ENCODE measurements at regions not wholly inside any gene's neighbourhood (a gene's known extent, or its start where the extent isn't known, plus 50 kb on each side); places are given as distances from the start of the nearest gene placed in this dataset.

DNA sequence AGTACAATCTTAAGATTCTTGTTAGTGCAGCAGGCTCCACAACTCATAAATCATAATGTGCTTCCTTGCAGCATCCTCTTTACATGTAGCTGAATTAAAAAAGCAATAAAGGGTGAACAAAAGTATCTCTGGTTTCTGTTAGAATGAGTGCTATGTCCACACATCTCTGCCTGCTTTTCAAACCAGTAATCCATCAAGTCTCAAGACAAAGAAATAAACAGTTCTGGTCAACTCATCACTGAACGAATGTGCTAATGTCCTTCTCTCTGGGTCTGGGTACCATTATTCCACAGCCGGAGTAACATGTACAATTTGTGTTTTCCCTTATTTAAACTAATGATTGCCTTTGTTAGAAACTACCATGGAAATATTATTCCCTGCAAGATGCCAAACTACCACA, 273.0 kb upstream of the USP15 start:
- DNase-seq, result no peak
- CTCF ChIA-PET, result no interaction called here
- Histone ChIP-seq H3K27ac (ENCODE audit: low read length) (no peak overlapping the region), H3K4me1 (ENCODE audit: control insufficient read depth in 1 of 2, extremely low read depth in 1 of 2, insufficient read depth in 2 of 2, low read length in 2 of 2) (no peaks in the 10 kb centered on the region), H3K36me3 (ENCODE audit: control insufficient read depth in 2 of 2, extremely low read depth in 1 of 2, insufficient read depth in 1 of 2, low read length in 1 of 2) (no peaks in the 10 kb centered on the region), H3K27me3 (replicated peaks in 1 of 2; ENCODE audit: control insufficient read depth in 2 of 2, extremely low read depth in 1 of 2, insufficient read depth in 2 of 2, low read length in 1 of 2) (no peaks in the 10 kb centered on the region), H3K4me3 (ENCODE audit: control insufficient read depth in 1 of 2, extremely low read depth in 1 of 2, low read length in 1 of 2) (no peak overlapping the region), H3K9me3 (no peaks in the 10 kb centered on the region)
- Mint-ChIP-seq H3K36me3 (no peaks in the 10 kb centered on the region), H3K9me3 (no peaks in the 10 kb centered on the region), H3K27ac (no peak overlapping the region), H3K27me3 (no peaks in the 10 kb centered on the region), H3K4me1 (no peaks in the 10 kb centered on the region), H3K4me3 (no peak overlapping the region)
- no peak for ATAC-seq (replicated peaks in 1 of 4)
- WGBS (ENCODE audit: insufficient coverage), result 92% methylated on average over 2 of the region's 2 CpGs
- POLR2A ChIA-PET, result no interaction called here

DNA sequence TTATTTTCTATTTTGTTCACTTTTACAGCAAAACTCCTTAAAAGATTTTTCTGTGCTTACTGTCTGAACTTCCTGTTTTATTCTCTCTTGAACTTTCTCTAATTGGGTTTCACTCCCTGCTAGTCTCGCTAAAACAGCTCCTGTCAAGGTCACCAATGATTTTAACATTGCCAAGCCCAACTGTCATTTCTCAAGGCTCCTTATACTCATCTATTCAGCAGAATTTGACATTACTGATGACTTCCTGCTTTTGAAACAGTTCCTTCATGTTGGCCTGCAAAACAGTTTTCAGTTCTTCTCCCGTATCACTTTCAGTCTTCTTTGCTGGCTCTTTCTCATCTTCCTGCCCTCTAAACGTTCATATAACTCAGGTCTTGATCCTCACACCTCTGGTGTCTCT, 268.5 kb upstream of the USP15 start:
- Mint-ChIP-seq H3K4me3 (no peak overlapping the region), H3K27me3 (no peaks in the 10 kb centered on the region), H3K27ac (no peak overlapping the region), H3K4me1 (no peaks in the 10 kb centered on the region), H3K36me3 (no peaks in the 10 kb centered on the region), H3K9me3 (no peaks in the 10 kb centered on the region)
- H3K4me3 ChIP-seq (ENCODE audit: control insufficient read depth in 1 of 2, extremely low read depth in 1 of 2, low read length in 1 of 2), result no peak overlapping the region
- no peaks in the 10 kb centered on the region for H3K4me1 ChIP-seq (ENCODE audit: control insufficient read depth in 1 of 2, extremely low read depth in 1 of 2, insufficient read depth in 2 of 2, low read length in 2 of 2)
- ChIA-PET POLR2A (interaction anchor here in 1 of 2 donors (0.8 kb wide), 1 partner anchor 23 kb away, joined by 4 read pairs; no protein-coding TSS in a partner anchor), CTCF (interaction anchor here in 1 of 2 donors (0.6 kb wide), 1 partner anchor 364 kb away, joined by 4 read pairs; no protein-coding TSS in a partner anchor)
- ATAC-seq (replicated peaks in 1 of 4), result no peak
- H3K27ac ChIP-seq (ENCODE audit: low read length), result no peak overlapping the region
- H3K9me3 ChIP-seq, result no peaks in the 10 kb centered on the region
- DNase-seq, result no peak
- WGBS (ENCODE audit: insufficient coverage), result 13% methylated on average over 3 of the region's 3 CpGs
- H3K27me3 ChIP-seq (replicated peaks in 1 of 2; ENCODE audit: control insufficient read depth in 2 of 2, extremely low read depth in 1 of 2, insufficient read depth in 2 of 2, low read length in 1 of 2), result no peaks in the 10 kb centered on the region
- no peaks in the 10 kb centered on the region for H3K36me3 ChIP-seq (ENCODE audit: control insufficient read depth in 2 of 2, extremely low read depth in 1 of 2, insufficient read depth in 1 of 2, low read length in 1 of 2)

DNA sequence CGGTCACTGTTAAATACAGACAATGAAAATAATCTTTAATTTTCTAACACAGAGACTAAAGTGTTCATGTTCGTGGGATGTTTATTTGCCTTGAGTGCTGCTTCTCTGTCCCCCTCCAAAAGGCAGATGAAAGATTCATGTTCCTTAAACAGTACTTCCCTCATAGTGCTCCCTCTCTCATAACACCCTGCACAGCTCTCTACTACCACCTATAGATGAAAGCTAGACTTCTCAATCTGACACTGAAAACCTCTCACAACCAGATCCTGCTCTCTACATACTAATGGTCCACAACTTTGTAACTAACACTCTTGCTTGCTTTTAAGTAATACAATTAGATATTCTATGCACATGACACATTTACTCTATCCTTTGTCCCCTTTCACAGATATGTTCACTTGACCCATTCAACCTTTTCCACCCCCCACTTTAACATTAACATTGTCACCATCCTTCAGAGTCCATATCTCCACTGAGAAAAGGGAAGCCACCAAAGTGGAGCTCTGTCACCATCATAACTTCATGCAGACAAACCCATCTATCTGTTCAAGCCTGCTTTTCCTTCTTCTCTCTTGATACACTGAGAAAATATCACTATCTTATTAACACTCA, 266.4 kb upstream of the USP15 start:
- DNase-seq, result peak in 1 of 35 experiments; percentile 18
- Mint-ChIP-seq H3K36me3 (no peaks in the 10 kb centered on the region), H3K27me3 (peaks cover 5% of the 10 kb centered on the region in 2 donors), H3K27ac (no peak overlapping the region), H3K4me3 (no peak overlapping the region), H3K9me3 (no peaks in the 10 kb centered on the region), H3K4me1 (no peaks in the 10 kb centered on the region)
- no peak for ATAC-seq (replicated peaks in 1 of 4)
- POLR2A ChIA-PET, result no interaction called here
- Histone ChIP-seq H3K27me3 (replicated peaks in 1 of 2; ENCODE audit: control insufficient read depth in 2 of 2, extremely low read depth in 1 of 2, insufficient read depth in 2 of 2, low read length in 1 of 2) (no peaks in the 10 kb centered on the region), H3K4me1 (ENCODE audit: control insufficient read depth in 1 of 2, extremely low read depth in 1 of 2, insufficient read depth in 2 of 2, low read length in 2 of 2) (no peaks in the 10 kb centered on the region), H3K9me3 (no peaks in the 10 kb centered on the region), H3K4me3 (ENCODE audit: control insufficient read depth in 1 of 2, extremely low read depth in 1 of 2, low read length in 1 of 2) (no peak overlapping the region), H3K36me3 (ENCODE audit: control insufficient read depth in 2 of 2, extremely low read depth in 1 of 2, insufficient read depth in 1 of 2, low read length in 1 of 2) (no peaks in the 10 kb centered on the region), H3K27ac (ENCODE audit: low read length) (no peak overlapping the region)
- no CpG with 5 or more reads among the region's 2 CpGs for WGBS (ENCODE audit: insufficient coverage)
- CTCF ChIA-PET, result interaction anchor here in 1 of 2 donors (0.6 to 2.0 kb wide), 2 partner anchors 12 to 1888 kb away, joined by 3 to 4 read pairs; no protein-coding TSS in a partner anchor

DNA sequence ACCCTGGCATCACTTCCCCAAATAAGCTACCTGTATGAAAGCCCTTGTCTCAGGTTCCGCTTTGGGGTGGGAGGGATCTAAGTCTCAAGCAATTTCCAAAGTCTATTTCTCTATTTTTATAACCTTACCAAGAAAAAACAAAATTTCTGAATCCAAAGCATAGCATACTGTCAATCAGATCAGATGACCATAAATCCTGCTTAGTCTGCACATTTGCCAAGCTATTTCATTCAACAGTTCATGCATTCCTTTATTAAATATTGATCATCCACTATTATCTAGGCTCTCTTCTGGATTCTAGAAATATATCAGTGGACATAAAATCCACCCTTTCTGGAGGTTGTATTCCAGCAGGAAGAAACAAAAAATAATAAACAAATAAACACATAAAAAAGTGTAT, 263.5 kb upstream of the USP15 start:
- no peaks in the 10 kb centered on the region for H3K36me3 Mint-ChIP-seq
- H3K4me1 Mint-ChIP-seq, result no peaks in the 10 kb centered on the region
- Histone ChIP-seq H3K36me3 (ENCODE audit: control insufficient read depth in 2 of 2, extremely low read depth in 1 of 2, insufficient read depth in 1 of 2, low read length in 1 of 2) (no peaks in the 10 kb centered on the region), H3K4me1 (ENCODE audit: control insufficient read depth in 1 of 2, extremely low read depth in 1 of 2, insufficient read depth in 2 of 2, low read length in 2 of 2) (no peaks in the 10 kb centered on the region), H3K4me3 (ENCODE audit: control insufficient read depth in 1 of 2, extremely low read depth in 1 of 2, low read length in 1 of 2) (no peak overlapping the region), H3K27ac (ENCODE audit: low read length) (no peak overlapping the region), H3K27me3 (replicated peaks in 1 of 2; ENCODE audit: control insufficient read depth in 2 of 2, extremely low read depth in 1 of 2, insufficient read depth in 2 of 2, low read length in 1 of 2) (no peaks in the 10 kb centered on the region), H3K9me3 (no peaks in the 10 kb centered on the region)
- ATAC-seq (replicated peaks in 1 of 4) (no peak), DNase-seq (no peak)
- no peak overlapping the region for H3K4me3 Mint-ChIP-seq
- no peaks in the 10 kb centered on the region for H3K9me3 Mint-ChIP-seq
- peaks cover 5% of the 10 kb centered on the region in 2 donors for H3K27me3 Mint-ChIP-seq
- H3K27ac Mint-ChIP-seq, result no peak overlapping the region
- no CpG with 5 or more reads among the region's 1 CpG for WGBS (ENCODE audit: insufficient coverage)
- POLR2A ChIA-PET, result no interaction called here
- CTCF ChIA-PET, result no interaction called here

DNA sequence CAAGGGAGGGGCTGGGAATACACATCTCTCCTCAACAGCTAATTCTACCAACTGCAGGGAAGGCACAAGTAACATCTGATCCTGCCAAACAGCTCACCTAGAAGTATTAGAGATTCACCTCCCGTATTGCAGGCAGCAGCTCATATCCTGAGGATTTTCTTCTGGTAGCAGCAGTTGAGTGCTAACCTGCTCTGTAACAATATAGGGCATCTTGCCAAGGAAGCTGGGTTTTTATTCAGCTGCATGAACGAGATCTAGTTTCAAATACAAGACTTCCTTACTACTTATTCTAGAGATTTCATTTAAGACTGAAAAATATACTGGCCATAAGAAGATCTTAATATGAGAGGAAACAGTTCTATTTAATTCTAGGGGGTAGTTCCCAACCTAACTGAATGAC, 261.4 kb upstream of the USP15 start:
- Histone ChIP-seq H3K4me3 (ENCODE audit: control insufficient read depth in 1 of 2, extremely low read depth in 1 of 2, low read length in 1 of 2) (no peak overlapping the region), H3K9me3 (no peaks in the 10 kb centered on the region), H3K27me3 (replicated peaks in 1 of 2; ENCODE audit: control insufficient read depth in 2 of 2, extremely low read depth in 1 of 2, insufficient read depth in 2 of 2, low read length in 1 of 2) (no peaks in the 10 kb centered on the region), H3K4me1 (ENCODE audit: control insufficient read depth in 1 of 2, extremely low read depth in 1 of 2, insufficient read depth in 2 of 2, low read length in 2 of 2) (no peaks in the 10 kb centered on the region), H3K27ac (ENCODE audit: low read length) (no peak overlapping the region), H3K36me3 (ENCODE audit: control insufficient read depth in 2 of 2, extremely low read depth in 1 of 2, insufficient read depth in 1 of 2, low read length in 1 of 2) (no peaks in the 10 kb centered on the region)
- ATAC-seq (replicated peaks in 1 of 4) (no peak), DNase-seq (no peak)
- ChIA-PET POLR2A (no interaction called here), CTCF (no interaction called here)
- no peak overlapping the region for H3K27ac Mint-ChIP-seq
- H3K4me3 Mint-ChIP-seq, result no peak overlapping the region
- no CpG with 5 or more reads among the region's 2 CpGs for WGBS (ENCODE audit: insufficient coverage)
- no peaks in the 10 kb centered on the region for H3K36me3 Mint-ChIP-seq
- H3K27me3 Mint-ChIP-seq, result peaks cover 5% of the 10 kb centered on the region in 2 donors
- no peaks in the 10 kb centered on the region for H3K4me1 Mint-ChIP-seq
- H3K9me3 Mint-ChIP-seq, result no peaks in the 10 kb centered on the region

DNA sequence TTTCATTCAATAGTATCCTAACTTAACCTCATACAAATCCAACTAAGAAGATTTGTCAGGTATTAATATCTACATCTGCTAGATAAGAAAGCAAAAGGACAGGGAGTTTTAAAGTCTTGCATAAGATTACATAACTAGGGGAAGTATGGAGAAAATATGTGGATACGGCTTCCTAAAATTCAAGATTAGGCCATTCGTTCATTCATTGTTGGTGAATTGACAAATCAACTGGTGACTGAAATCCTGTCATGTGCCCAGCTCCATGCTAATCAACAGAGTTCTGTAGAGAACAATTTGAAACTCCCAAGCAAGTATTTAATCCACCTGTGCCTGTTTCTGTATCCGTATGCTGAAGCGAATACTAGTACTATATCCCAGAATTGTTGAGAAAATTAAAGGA, 260.9 kb upstream of the USP15 start:
- POLR2A ChIA-PET, result no interaction called here

DNA sequence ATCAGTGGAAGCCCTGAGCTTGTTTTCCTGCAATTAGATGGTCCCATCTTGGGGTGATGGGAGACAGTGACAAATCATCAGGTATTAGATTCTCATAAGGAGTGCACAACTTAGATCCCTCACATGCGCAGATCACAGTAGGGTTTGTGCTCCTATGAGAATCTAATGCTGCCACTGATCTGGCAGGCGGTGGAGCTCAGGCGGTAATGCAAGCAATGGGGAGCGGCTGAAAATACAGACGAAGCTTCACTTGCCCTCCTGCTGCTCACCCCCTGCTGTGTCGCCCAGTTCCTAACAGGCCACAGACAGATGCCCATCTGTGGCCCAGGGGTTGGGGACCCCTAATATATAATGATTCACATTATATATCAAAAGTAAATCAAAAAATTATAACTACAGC, 258.8 kb upstream of the USP15 start:
- H3K4me3 ChIP-seq (ENCODE audit: control insufficient read depth in 1 of 2, extremely low read depth in 1 of 2, low read length in 1 of 2), result no peak overlapping the region
- ATAC-seq (replicated peaks in 1 of 4) (no peak), DNase-seq (no peak)
- POLR2A ChIA-PET, result no interaction called here
- Mint-ChIP-seq H3K4me1 (no peaks in the 10 kb centered on the region), H3K27ac (no peak overlapping the region), H3K9me3 (no peaks in the 10 kb centered on the region), H3K36me3 (no peaks in the 10 kb centered on the region), H3K4me3 (no peak overlapping the region), H3K27me3 (peaks cover 5% of the 10 kb centered on the region in 2 donors)
- H3K27ac ChIP-seq (ENCODE audit: low read length), result no peak overlapping the region
- H3K36me3 ChIP-seq (ENCODE audit: control insufficient read depth in 2 of 2, extremely low read depth in 1 of 2, insufficient read depth in 1 of 2, low read length in 1 of 2), result no peaks in the 10 kb centered on the region
- H3K27me3 ChIP-seq (replicated peaks in 1 of 2; ENCODE audit: control insufficient read depth in 2 of 2, extremely low read depth in 1 of 2, insufficient read depth in 2 of 2, low read length in 1 of 2), result no peaks in the 10 kb centered on the region
- H3K9me3 ChIP-seq, result no peaks in the 10 kb centered on the region
- CTCF ChIA-PET, result no interaction called here
- no peaks in the 10 kb centered on the region for H3K4me1 ChIP-seq (ENCODE audit: control insufficient read depth in 1 of 2, extremely low read depth in 1 of 2, insufficient read depth in 2 of 2, low read length in 2 of 2)
- WGBS (ENCODE audit: insufficient coverage), result 100% methylated on average over 1 of the region's 6 CpGs

More for the DNA sequence above, 260.9 kb upstream of the USP15 start:
- DNase-seq (no peak), ATAC-seq (replicated peaks in 1 of 4) (no peak)
- H3K27ac Mint-ChIP-seq, result no peak overlapping the region
- no peaks in the 10 kb centered on the region for H3K9me3 Mint-ChIP-seq
- H3K36me3 ChIP-seq (ENCODE audit: control insufficient read depth in 2 of 2, extremely low read depth in 1 of 2, insufficient read depth in 1 of 2, low read length in 1 of 2), result no peaks in the 10 kb centered on the region
- no peak overlapping the region for H3K4me3 Mint-ChIP-seq
- no peak overlapping the region for H3K27ac ChIP-seq (ENCODE audit: low read length)
- CTCF ChIA-PET, result no interaction called here
- no peak overlapping the region for H3K4me3 ChIP-seq (ENCODE audit: control insufficient read depth in 1 of 2, extremely low read depth in 1 of 2, low read length in 1 of 2)
- H3K4me1 ChIP-seq (ENCODE audit: control insufficient read depth in 1 of 2, extremely low read depth in 1 of 2, insufficient read depth in 2 of 2, low read length in 2 of 2), result no peaks in the 10 kb centered on the region
- H3K4me1 Mint-ChIP-seq, result no peaks in the 10 kb centered on the region
- no peaks in the 10 kb centered on the region for H3K9me3 ChIP-seq
- no peaks in the 10 kb centered on the region for H3K36me3 Mint-ChIP-seq
- no peaks in the 10 kb centered on the region for H3K27me3 ChIP-seq (replicated peaks in 1 of 2; ENCODE audit: control insufficient read depth in 2 of 2, extremely low read depth in 1 of 2, insufficient read depth in 2 of 2, low read length in 1 of 2)
- H3K27me3 Mint-ChIP-seq, result peaks cover 5% of the 10 kb centered on the region in 2 donors
- WGBS (ENCODE audit: insufficient coverage), result 33% methylated on average over 2 of the region's 4 CpGs

All from T-cell (primary cell).